Gastroesophageal sphincter (tissue), 4 donors: ENCODE measurements at regions not wholly inside any gene's neighbourhood (a gene's known extent, or its start where the extent isn't known, plus 50 kb on each side); places are given as distances from the start of the nearest gene placed in this dataset.

ENCODE experiments used
- ATAC-seq: fragments of 150-250 bp; one replicate; pipeline ENCODE4 v1.9.1; 2016; ENCODE audit warnings: mild to moderate bottlenecking, moderate library complexity
- H3K27ac ChIP-seq, 4 donors: fragments of 200-600 bp; sonication (generic) in 3 of 4; 1 replicate in 3 of 4; 2 replicates in 1 of 4; pipeline ENCODE4 v1.5.1; 2016 to 2019
- H3K27me3 ChIP-seq: fragments of 200-600 bp; sonication (generic); one replicate; pipeline ENCODE4 v1.5.1; 2019
- H3K36me3 ChIP-seq, 2 donors: fragments of 200-600 bp; sonication (generic); one replicate each; pipeline ENCODE4 v1.5.1; 2019; ENCODE audit warnings: control low read depth in 1 of 2
- H3K4me1 ChIP-seq, 3 donors: fragments of 200-600 bp; sonication (generic); 1 replicate in 2 of 3; 2 replicates in 1 of 3; pipeline ENCODE4 v1.5.1; 2016 to 2019; ENCODE audit warnings: control low read depth in 2 of 3
- H3K4me3 ChIP-seq, 2 donors: fragments of 200-600 bp; sonication (generic); one replicate each; pipeline ENCODE4 v1.5.1; 2019; ENCODE audit warnings: mild to moderate bottlenecking in 1 of 2, moderate library complexity in 1 of 2
- H3K9me3 ChIP-seq, 3 donors: fragments of 200-600 bp; sonication (generic); one replicate each; pipeline ENCODE4 v1.5.1; 2017 to 2019; ENCODE audit warnings: control low read depth in 2 of 3
- EP300 ChIP-seq: sonication (generic); formaldehyde crosslinking; IDR thresholded peaks from one replicate; pipeline ENCODE4 v1.6.1; 2017; ENCODE audit warnings: antibody characterized with exemption, mild to moderate bottlenecking
- POLR2A ChIP-seq, 2 donors: fragments of 450-650 bp; IDR thresholded peaks; one replicate each; pipeline ENCODE4 v1.6.1; 2017; ENCODE audit warnings: antibody characterized with exemption in 2 of 2, mild to moderate bottlenecking in 2 of 2, moderate library complexity in 1 of 2
- POLR2AphosphoS5 ChIP-seq: sonication (generic); formaldehyde crosslinking; IDR thresholded peaks from one replicate; pipeline ENCODE4 v1.6.1; 2017; ENCODE audit warnings: antibody characterized with exemption
- WGBS, 2 donors: methylation state at CpG; one replicate each; pipeline ENCODE4 v1.1.5; 2018; ENCODE audit warnings: low coverage in 1 of 2; 5-methylcytosine and 5-hydroxymethylcytosine counted together
- TF ChIP-seq, protein P1 (sequence below), 4 experiments: fragments of 200-600 bp in 2 of 4; fragments of 450-650 bp in 2 of 4; sonication (generic) in 1 of 4; IDR thresholded peaks; one replicate each; pipeline ENCODE4 v1.5.1; 2017 to 2019; ENCODE audit warnings: antibody characterized with exemption in 4 of 4, mild to moderate bottlenecking in 2 of 4, moderate library complexity in 2 of 4

DNA sequence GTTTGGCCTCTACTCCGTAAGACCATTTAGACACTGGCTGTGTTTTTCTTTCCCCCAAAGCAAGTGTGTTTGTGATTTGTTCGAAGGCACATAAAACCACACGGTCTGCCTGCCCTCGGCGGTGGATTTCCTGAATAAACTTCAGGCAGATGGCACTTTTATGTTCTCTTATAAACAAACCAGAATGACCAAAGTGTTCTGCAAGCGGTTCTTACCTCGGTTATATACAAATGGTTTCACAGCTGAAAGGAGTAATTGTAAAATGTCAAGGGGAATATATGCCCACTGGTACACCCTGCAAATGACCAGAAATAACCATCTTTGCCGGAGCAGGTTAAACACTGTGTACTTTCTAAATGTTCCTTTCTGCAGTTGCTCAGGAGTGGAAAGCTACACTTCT, 1475.8 kb upstream of the TMEM132C start:
- Histone ChIP-seq H3K4me1 (no peaks in the 10 kb centered on the region), H3K27me3 (no peaks in the 10 kb centered on the region), H3K4me3 (no peak overlapping the region), H3K9me3 (no peaks in the 10 kb centered on the region), H3K27ac (no peak overlapping the region), H3K36me3 (no peaks in the 10 kb centered on the region)
- 49 to 50% methylated on average over 8 of the region's 8 CpGs for WGBS, 2 donors
- TF ChIP-seq EP300 (no peak), POLR2AphosphoS5 (no peak), POLR2A (IDR thresholded peaks at IDR 0.05) (no peak)
- TF ChIP-seq, protein P1, sequence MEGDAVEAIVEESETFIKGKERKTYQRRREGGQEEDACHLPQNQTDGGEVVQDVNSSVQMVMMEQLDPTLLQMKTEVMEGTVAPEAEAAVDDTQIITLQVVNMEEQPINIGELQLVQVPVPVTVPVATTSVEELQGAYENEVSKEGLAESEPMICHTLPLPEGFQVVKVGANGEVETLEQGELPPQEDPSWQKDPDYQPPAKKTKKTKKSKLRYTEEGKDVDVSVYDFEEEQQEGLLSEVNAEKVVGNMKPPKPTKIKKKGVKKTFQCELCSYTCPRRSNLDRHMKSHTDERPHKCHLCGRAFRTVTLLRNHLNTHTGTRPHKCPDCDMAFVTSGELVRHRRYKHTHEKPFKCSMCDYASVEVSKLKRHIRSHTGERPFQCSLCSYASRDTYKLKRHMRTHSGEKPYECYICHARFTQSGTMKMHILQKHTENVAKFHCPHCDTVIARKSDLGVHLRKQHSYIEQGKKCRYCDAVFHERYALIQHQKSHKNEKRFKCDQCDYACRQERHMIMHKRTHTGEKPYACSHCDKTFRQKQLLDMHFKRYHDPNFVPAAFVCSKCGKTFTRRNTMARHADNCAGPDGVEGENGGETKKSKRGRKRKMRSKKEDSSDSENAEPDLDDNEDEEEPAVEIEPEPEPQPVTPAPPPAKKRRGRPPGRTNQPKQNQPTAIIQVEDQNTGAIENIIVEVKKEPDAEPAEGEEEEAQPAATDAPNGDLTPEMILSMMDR (IDR thresholded peaks at IDR 0.05): no peak
- no peak for ATAC-seq

DNA sequence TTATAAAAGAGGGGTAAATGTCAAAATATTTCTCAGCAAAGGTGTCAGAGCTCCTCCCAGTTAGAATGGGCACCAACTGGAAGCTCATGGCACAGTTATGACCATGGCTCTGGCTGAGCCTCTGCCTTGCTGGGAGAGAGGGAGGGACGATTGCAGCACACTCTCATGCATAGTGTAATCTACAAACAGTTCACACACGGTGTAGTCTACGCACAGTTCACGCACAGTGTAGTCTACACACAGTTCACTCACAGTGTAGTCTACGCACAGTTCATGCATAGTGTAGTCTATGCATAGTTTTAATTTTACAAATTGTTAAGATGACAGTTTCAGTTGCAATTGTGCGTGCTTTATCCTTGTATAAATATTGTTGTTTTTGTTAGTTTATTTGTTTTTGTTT, 1474.6 kb upstream of the TMEM132C start:
- TF ChIP-seq POLR2AphosphoS5 (no peak), POLR2A (IDR thresholded peaks at IDR 0.05) (no peak), EP300 (no peak)
- TF ChIP-seq, protein P1 (IDR thresholded peaks at IDR 0.05): no peak
- no peak for ATAC-seq
- H3K27me3 ChIP-seq: no peaks in the 10 kb centered on the region
- H3K4me1 ChIP-seq: no peaks in the 10 kb centered on the region
- no peaks in the 10 kb centered on the region for H3K9me3 ChIP-seq
- H3K27ac ChIP-seq: no peak overlapping the region
- H3K36me3 ChIP-seq: no peaks in the 10 kb centered on the region
- WGBS, 2 donors: 84 to 86% methylated on average over 3 to 6 of the region's 6 CpGs
- H3K4me3 ChIP-seq: no peak overlapping the region

DNA sequence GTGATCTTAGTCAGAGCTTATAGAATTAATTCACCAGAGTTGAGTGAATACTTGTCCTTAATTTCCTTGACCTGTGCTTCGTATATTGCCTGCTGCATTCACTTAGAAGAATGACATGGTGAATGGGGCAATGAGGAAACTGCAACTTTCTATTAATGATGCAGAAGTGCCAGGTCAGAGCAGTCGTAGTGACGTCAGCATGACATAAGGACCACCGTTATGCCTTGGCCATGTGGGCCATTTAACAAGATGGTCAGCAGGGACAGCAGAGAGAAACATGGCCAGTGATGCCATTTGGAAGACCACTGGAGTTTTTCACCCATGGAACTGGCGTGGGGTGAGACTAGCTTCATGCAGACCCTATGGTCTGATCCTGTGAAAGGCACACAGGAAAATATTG, 1469.4 kb upstream of the TMEM132C start:
- Histone ChIP-seq H3K9me3 (no peaks in the 10 kb centered on the region), H3K27ac (no peak overlapping the region), H3K27me3 (peaks cover 6% of the 10 kb centered on the region), H3K4me1 (no peaks in the 10 kb centered on the region), H3K4me3 (no peak overlapping the region), H3K36me3 (no peaks in the 10 kb centered on the region)
- TF ChIP-seq, protein P1 (IDR thresholded peaks at IDR 0.05): no peak
- TF ChIP-seq POLR2A (IDR thresholded peaks at IDR 0.05): no peak
- TF ChIP-seq EP300: no peak
- no peak for TF ChIP-seq POLR2AphosphoS5
- no peak for ATAC-seq
- 86 to 88% methylated on average over 4 to 5 of the region's 5 CpGs for WGBS, 2 donors

DNA sequence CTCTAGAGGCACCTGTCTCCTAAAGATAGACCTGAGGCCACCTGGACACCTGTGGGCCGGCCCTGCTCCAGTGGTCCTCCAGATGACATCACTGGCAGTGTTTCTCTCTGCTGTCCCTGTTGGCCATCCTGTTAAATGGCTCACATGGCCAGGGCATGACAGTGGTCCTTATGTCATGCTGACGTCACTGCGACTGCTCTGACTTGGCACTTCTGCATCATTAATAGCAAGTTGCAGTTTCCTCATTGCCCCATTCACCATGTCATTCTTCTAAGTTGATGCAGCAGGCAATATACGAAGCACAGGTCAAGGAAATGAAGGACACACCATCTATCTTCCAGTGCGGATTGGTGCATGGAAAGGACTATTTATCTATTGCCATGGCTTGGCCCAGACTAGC, 1468.5 kb upstream of the TMEM132C start:
- H3K27me3 ChIP-seq: peaks cover 6% of the 10 kb centered on the region
- H3K9me3 ChIP-seq: no peaks in the 10 kb centered on the region
- no peaks in the 10 kb centered on the region for H3K4me1 ChIP-seq
- TF ChIP-seq, protein P1 (IDR thresholded peaks at IDR 0.05): no peak
- no peak for TF ChIP-seq POLR2A (IDR thresholded peaks at IDR 0.05)
- TF ChIP-seq EP300: no peak
- no peak for TF ChIP-seq POLR2AphosphoS5
- ATAC-seq: no peak
- no peaks in the 10 kb centered on the region for H3K36me3 ChIP-seq
- no peak overlapping the region for H3K27ac ChIP-seq
- 60 to 80% methylated on average over 3 to 5 of the region's 5 CpGs for WGBS, 2 donors
- H3K4me3 ChIP-seq: no peak overlapping the region

DNA sequence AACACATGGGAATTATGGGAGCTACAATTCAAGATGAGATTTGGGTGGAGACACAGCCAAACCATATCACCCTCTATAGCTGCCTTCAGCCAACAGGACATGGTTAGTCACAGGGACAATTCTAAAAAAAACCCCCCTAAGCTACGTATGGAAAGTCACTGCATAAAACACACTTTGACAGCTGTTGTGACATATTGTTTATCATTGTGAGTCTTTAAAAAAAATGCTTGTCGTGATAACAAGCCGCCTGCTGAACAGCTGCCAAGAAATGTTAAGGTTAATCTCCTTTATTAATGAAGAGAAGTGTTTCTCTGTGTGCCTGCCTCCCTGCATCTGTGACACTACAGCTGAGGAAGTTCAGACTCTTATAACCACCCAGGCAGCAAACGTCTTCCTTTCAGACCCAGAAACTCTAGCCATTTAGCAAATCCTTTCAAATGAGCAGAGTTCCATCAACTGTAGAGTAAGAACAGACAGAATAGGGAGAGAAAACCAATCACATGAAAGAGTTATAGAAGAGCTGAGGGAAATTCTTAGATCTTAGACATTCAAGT, 1459.6 kb upstream of the TMEM132C start:
- ATAC-seq: no peak
- Histone ChIP-seq H3K27me3 (peaks cover 18% of the 10 kb centered on the region), H3K4me1 (no peaks in the 10 kb centered on the region), H3K4me3 (no peak overlapping the region), H3K27ac (no peak overlapping the region), H3K36me3 (no peaks in the 10 kb centered on the region), H3K9me3 (no peaks in the 10 kb centered on the region)
- 11 to 17% methylated on average over 4 of the region's 4 CpGs for WGBS, 2 donors
- TF ChIP-seq POLR2AphosphoS5: no peak
- no peak for TF ChIP-seq POLR2A (IDR thresholded peaks at IDR 0.05)
